Activated naive CD8-positive, alpha-beta T cell treated with anti-CD3 and anti-CD28 coated beads, Interleukin-2, amount 50 U/mL, for 24 hours (primary cell): ENCODE measurements at regions not wholly inside any gene's neighbourhood (a gene's known extent, or its start where the extent isn't known, plus 50 kb on each side); places are given as distances from the start of the nearest gene placed in this dataset.

Experiments used
- ATAC-seq: fragments of 150-1000 bp; cut with Tn5 transposase; one replicate; pipeline ENCODE4 v1.10.0; 2021
- DNase-seq: peaks from one replicate; pipeline ENCODE4 v3.0.0; 2021
- H3K27ac Mint-ChIP-seq: one replicate; pipeline ENCODE4 v1.8.0; 2021; ENCODE audit warnings: mild to moderate bottlenecking, mixed read lengths
- H3K27me3 Mint-ChIP-seq: one replicate; pipeline ENCODE4 v1.8.0; 2021; ENCODE audit warnings: mixed read lengths
- H3K36me3 Mint-ChIP-seq: one replicate; pipeline ENCODE4 v1.8.0; 2021; ENCODE audit warnings: low read depth, mixed read lengths
- H3K4me1 Mint-ChIP-seq: one replicate; pipeline ENCODE4 v1.8.0; 2021; ENCODE audit warnings: mixed read lengths
- H3K4me3 Mint-ChIP-seq: one replicate; pipeline ENCODE4 v1.8.0; 2021; ENCODE audit warnings: mild to moderate bottlenecking, moderate library complexity, mixed read lengths
- H3K9me3 Mint-ChIP-seq: one replicate; pipeline ENCODE4 v1.8.0; 2021; ENCODE audit warnings: mixed read lengths

DNA sequence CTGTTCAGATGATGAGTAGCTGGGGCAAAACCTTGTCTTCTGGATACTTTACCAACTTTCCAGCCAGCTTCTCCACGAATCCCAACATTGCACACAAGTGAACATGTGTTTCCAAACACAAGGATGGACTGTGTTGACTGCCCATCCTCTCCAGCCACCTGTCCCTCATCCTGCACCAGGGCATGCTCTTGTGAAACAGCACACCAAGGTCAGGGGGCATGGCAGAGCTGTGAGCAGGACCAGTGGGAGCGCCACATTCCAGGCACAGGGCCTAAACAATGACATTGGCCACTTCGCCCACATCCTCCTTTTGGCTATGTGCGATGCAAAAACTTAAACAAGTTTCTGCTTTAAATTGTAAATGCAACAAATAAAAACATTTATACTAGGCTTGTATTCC lies 105.5 kb downstream of the IRS2 start:
- Mint-ChIP-seq H3K4me1 (no peaks in the 10 kb centered on the region), H3K36me3 (no peaks in the 10 kb centered on the region), H3K9me3 (no peaks in the 10 kb centered on the region), H3K4me3 (no peak overlapping the region), H3K27ac (no peak overlapping the region), H3K27me3 (no peaks in the 10 kb centered on the region)
- ATAC-seq (no peak), DNase-seq (no peak)

DNA sequence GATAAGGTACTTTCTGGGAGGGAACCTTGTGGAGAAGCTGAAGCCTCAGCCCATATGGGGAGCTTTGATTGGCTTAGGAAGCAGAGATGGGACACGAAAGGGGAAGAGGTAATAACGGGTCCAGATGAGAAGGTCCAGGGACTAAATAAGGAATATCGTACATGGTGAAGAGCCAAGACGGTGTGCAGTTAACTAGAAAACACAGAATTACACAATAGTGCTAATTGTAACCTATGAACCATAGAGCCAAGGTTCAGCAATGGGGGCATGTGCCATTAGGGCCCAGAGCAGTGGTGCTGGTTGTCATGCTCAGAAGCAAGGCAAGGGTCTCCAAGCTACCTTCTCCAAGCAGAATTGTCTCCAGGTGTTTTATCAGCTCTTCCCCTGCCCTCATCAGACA lies 106.1 kb downstream of the IRS2 start:
- H3K9me3 Mint-ChIP-seq = no peaks in the 10 kb centered on the region

DNA sequence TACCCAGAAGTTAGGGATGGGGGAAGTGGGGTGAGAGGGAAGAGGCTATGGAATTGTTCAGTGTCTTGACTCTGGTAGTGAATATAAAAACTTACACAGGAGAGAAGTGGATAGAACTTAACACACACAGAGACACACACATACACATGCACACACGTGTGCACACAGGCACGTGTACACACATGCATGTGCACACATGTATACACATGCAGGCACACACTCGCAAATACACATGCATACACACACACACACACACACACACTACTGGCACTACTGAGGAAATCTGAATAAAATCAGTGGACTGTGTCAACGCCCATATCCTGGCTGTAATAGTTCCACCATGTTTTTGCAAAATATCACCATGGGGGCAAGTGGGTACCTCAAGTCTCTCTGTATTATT lies 107.9 kb downstream of the IRS2 start:
- Mint-ChIP-seq H3K27me3 (peaks cover 4% of the 10 kb centered on the region), H3K4me3 (no peak overlapping the region), H3K9me3 (no peaks in the 10 kb centered on the region), H3K27ac (no peak overlapping the region), H3K36me3 (no peaks in the 10 kb centered on the region), H3K4me1 (no peaks in the 10 kb centered on the region)
- DNase-seq = no peak
- ATAC-seq = no peak

More for the DNA sequence above, 106.1 kb downstream of the IRS2 start:
- no peak overlapping the region for H3K27ac Mint-ChIP-seq
- no peaks in the 10 kb centered on the region for H3K4me1 Mint-ChIP-seq
- peaks cover under 1% of the 10 kb centered on the region for H3K27me3 Mint-ChIP-seq
- no peak overlapping the region for H3K4me3 Mint-ChIP-seq
- no peaks in the 10 kb centered on the region for H3K36me3 Mint-ChIP-seq
- ATAC-seq = no peak
- no peak for DNase-seq

DNA sequence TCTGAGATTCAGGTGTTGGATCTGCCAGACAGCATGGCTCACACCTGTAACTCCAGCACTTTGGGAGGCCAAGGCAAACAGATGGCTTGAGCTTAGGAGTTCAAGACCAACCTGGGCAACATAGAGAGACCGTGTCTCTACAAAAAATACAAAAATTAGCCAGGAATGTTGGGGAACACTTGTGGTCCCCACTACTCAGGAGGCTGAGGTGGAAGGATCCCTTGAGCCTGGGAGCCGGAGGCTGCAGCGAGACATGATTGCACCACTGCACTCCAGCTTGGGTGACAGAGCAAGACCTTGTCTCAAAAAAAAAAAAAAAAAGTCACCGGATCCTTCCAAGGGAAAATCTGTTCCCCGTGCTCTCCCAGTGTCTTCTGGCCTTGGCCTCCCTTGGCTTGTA lies 109.2 kb downstream of the IRS2 start:
- H3K4me3 Mint-ChIP-seq = no peak overlapping the region
- H3K27me3 Mint-ChIP-seq = peaks cover 4% of the 10 kb centered on the region
- ATAC-seq (no peak), DNase-seq (no peak)
- no peak overlapping the region for H3K27ac Mint-ChIP-seq
- no peaks in the 10 kb centered on the region for H3K9me3 Mint-ChIP-seq
- H3K4me1 Mint-ChIP-seq = no peaks in the 10 kb centered on the region
- no peaks in the 10 kb centered on the region for H3K36me3 Mint-ChIP-seq

DNA sequence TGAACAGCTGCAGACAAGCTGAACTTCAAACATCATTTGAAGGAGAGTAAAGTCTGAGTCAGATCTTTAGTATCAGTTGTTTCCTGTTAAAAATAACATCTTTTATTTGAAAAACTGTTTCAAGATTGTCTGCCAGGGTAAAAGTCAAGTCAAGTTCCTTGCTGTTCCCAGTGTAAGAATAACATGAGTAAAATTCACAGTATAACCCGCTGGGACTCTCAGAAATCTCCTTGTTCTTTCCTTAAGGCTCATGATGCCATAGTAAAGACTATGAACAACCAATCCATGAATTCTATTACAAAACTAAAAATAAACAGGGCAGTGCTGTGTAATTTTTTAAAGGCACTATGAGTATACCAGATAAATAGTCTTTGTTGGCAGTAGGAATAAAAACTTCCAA lies 112.9 kb downstream of the IRS2 start:
- ATAC-seq (no peak), DNase-seq (no peak)
- Mint-ChIP-seq H3K27ac (no peak overlapping the region), H3K4me3 (no peak overlapping the region), H3K27me3 (peaks cover 4% of the 10 kb centered on the region), H3K9me3 (no peaks in the 10 kb centered on the region), H3K36me3 (no peaks in the 10 kb centered on the region), H3K4me1 (no peaks in the 10 kb centered on the region)

DNA sequence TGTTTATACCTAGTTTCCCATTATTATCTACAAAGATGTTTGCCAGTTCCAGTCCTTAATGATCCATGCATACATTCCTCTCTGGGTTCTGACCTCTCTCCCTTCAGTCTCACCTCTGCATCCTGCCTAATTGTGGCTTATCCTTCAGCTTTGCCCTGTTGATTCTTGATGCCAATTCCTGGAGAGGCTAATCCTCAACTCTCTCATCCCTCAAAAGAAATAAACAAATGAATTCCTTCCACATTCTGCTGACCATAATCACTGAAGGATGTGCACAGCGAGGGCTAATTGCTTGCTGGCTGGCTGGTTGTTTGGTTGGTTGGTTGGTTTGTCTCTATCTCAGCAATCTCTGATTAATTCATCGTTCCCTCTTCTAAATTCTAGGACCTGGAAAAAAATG lies 113.8 kb downstream of the IRS2 start:
- Mint-ChIP-seq H3K27me3 (peaks cover 4% of the 10 kb centered on the region), H3K4me1 (no peaks in the 10 kb centered on the region), H3K36me3 (no peaks in the 10 kb centered on the region), H3K27ac (no peak overlapping the region), H3K9me3 (no peaks in the 10 kb centered on the region), H3K4me3 (no peak overlapping the region)
- no peak for DNase-seq
- ATAC-seq = no peak

DNA sequence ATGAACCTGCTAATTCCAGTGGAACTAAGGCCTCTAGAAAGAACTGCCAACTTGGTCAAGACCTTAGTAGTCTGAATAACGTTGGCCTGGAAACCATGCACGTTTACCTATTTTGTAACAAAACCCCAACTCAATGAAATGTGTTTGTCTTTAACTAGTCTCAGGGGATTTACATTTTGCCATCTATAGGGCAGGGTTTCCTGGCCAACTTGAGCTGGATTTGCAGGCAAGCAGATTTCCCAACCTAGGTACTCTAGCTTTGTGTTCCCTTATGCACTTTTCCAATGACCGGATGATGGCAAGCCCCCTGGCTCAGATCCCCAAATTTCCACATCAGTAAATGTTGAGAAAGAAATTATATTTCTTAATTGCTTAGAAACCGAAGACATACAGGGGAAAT lies 114.5 kb downstream of the IRS2 start:
- Mint-ChIP-seq H3K27ac (no peak overlapping the region), H3K4me1 (no peaks in the 10 kb centered on the region), H3K36me3 (no peaks in the 10 kb centered on the region), H3K27me3 (peaks cover 4% of the 10 kb centered on the region), H3K4me3 (no peak overlapping the region), H3K9me3 (no peaks in the 10 kb centered on the region)
- no peak for ATAC-seq
- DNase-seq = no peak

DNA sequence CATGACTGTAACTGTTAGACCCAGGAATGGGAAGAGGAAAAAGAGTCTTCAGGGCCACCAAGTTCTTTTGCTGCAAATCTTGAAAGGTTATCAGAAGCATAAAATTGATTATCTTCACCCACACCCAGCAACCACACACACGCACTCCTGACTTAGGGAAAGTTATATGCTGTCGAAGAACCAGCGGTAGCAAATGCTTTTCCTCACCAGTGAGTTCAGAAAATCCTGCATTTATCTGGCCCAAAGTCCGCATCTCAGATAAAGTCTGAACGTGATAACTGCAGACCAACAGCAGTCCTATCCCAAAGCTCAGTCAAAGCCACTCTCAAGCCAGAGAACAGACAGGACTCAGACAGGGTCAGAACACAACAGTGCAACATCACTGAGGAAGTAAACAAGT lies 115.6 kb downstream of the IRS2 start:
- H3K4me1 Mint-ChIP-seq = no peaks in the 10 kb centered on the region

DNA sequence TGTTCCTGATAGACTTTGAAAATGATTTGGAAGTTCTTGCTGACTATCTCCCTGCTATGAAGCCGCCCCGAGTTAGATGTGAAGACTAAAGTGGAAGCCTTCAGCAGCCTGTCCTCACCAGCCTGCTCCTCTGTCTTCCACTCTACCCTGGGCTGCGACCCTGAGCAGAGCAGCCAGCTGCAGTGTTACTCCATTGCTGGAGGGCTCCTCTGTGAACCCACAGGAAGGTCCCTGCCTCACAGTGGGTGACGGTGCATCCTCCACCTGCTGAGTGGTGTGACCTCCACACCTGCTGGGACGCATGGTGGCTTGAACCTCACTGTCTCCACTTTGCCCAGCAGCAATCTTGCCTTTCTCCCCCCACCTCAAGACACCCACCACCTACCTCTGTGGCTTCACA lies 116.4 kb downstream of the IRS2 start:
- H3K4me1 Mint-ChIP-seq = no peaks in the 10 kb centered on the region
- no peak overlapping the region for H3K27ac Mint-ChIP-seq
- peaks cover under 1% of the 10 kb centered on the region for H3K27me3 Mint-ChIP-seq
- DNase-seq (no peak), ATAC-seq (no peak)
- H3K36me3 Mint-ChIP-seq = no peaks in the 10 kb centered on the region
- H3K4me3 Mint-ChIP-seq = no peak overlapping the region
- H3K9me3 Mint-ChIP-seq = no peaks in the 10 kb centered on the region

More for the DNA sequence above, 115.6 kb downstream of the IRS2 start:
- no peak for ATAC-seq
- no peak for DNase-seq
- Mint-ChIP-seq H3K9me3 (no peaks in the 10 kb centered on the region), H3K36me3 (no peaks in the 10 kb centered on the region), H3K4me3 (no peak overlapping the region), H3K27ac (no peak overlapping the region), H3K27me3 (peaks cover 4% of the 10 kb centered on the region)

DNA sequence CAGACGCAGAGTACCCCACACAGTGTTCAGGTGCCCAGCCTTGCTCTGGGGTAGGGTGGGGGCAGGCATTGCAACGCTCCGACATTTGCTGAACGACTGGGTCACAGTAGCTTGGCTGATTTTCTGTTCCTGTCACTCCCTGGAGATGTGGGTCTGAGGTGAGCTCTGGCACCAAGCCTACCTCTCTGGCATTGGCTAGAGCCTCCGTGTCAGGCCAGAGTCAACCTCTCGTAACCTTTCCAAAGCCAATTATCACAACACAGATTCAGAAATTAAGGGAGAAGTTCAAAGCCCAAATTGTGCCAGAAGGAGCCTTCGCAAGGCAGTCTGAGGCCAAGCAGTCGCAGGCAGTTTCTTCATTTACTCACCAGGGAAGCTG lies 117.2 kb downstream of the IRS2 start:
- Mint-ChIP-seq H3K27me3 (no peaks in the 10 kb centered on the region), H3K9me3 (no peaks in the 10 kb centered on the region), H3K27ac (no peak overlapping the region), H3K4me3 (no peak overlapping the region), H3K36me3 (no peaks in the 10 kb centered on the region), H3K4me1 (no peaks in the 10 kb centered on the region)
- DNase-seq = no peak
- no peak for ATAC-seq

DNA sequence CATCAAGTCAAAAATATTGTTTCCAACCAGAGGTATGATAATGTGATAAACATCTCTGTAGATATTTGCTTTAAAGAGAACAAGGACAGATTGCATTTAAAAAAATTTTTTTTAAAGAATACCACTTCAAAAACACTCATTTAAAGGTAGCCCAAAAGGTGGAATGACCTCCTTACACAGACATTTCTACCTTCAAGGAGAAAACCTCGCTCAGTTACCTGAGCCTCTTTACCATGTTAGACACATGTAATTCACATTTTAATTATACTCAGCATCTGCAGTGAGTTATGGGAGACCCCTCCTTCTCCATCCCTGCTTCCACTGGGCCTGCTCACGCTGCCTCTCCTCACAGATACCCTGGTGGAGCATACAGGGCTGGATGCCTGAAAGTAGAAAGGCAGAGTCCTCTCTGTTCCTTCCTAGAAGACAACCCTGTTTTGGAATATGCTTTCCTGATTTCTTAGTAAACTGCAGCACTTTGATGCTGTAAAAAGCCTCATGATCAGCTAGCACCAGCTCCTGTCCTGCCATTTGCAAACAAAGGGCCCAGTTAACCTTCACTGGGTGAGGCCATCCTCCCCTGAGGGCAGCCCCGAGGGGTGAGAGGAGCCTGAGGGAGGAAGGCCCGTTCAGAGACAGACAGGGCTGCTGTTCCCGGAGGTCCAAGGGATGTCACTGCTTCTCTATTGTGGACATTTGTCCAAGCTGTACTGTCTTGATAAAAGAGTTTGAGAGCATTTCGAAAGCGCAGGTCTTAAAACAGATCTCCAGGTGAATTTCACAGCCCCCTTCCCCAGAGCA lies 117.8 kb downstream of the IRS2 start:
- H3K27me3 Mint-ChIP-seq = no peaks in the 10 kb centered on the region
- H3K4me1 Mint-ChIP-seq = no peaks in the 10 kb centered on the region
- H3K9me3 Mint-ChIP-seq = no peaks in the 10 kb centered on the region
- H3K4me3 Mint-ChIP-seq = no peak overlapping the region
- ATAC-seq (no peak), DNase-seq (no peak)
- H3K27ac Mint-ChIP-seq = no peak overlapping the region
- H3K36me3 Mint-ChIP-seq = no peaks in the 10 kb centered on the region

DNA sequence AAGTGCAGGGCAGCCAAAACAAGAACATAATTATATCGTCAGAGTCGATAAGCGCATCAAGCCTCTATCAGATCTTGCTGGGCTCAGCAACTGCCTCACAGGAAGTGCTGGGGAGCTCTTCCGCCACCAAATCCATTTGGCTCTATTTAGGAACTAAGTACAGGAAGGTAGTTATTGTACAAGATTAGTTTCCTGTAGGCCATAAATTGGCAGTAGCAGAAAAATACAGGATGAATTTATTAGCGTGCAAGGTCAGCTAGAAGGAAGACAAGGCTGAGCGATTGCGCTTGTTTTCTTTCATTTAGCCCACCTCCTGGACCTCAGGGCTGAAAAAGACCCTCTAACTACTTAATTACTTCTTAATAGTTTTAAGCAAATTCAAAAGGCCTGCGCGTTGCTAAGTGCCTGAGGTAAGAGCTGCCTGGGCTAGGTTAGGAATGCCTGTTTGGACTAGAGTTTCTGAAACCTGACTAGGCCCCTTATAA lies 118.5 kb downstream of the IRS2 start:
- Mint-ChIP-seq H3K27ac (no peak overlapping the region), H3K4me3 (no peak overlapping the region), H3K4me1 (no peaks in the 10 kb centered on the region), H3K9me3 (no peaks in the 10 kb centered on the region), H3K27me3 (no peaks in the 10 kb centered on the region), H3K36me3 (no peaks in the 10 kb centered on the region)
- DNase-seq = no peak
- ATAC-seq = no peak

DNA sequence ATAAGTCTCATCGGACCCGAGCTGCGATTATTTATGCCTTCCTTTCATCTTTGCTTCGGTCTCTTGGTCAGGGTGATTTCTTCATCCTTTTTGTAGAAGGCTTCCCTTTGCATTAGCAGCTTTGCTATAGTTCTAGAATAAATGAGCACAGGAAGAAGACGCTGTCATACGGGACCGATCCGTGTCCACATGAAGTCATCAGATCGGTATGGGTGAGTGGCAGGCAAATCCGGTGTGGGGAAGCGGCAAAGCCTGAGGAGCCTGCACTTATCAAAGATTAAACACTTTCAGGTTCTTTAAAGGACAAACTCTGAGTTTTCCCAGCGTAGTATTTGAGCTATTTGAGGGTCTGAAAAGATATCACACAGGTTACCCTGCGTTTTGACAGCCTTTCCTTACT lies 119.3 kb downstream of the IRS2 start:
- no peak overlapping the region for H3K27ac Mint-ChIP-seq
- H3K36me3 Mint-ChIP-seq = no peaks in the 10 kb centered on the region
- ATAC-seq (no peak), DNase-seq (no peak)
- no peak overlapping the region for H3K4me3 Mint-ChIP-seq
- H3K4me1 Mint-ChIP-seq = no peaks in the 10 kb centered on the region
- no peaks in the 10 kb centered on the region for H3K27me3 Mint-ChIP-seq
- H3K9me3 Mint-ChIP-seq = no peaks in the 10 kb centered on the region

DNA sequence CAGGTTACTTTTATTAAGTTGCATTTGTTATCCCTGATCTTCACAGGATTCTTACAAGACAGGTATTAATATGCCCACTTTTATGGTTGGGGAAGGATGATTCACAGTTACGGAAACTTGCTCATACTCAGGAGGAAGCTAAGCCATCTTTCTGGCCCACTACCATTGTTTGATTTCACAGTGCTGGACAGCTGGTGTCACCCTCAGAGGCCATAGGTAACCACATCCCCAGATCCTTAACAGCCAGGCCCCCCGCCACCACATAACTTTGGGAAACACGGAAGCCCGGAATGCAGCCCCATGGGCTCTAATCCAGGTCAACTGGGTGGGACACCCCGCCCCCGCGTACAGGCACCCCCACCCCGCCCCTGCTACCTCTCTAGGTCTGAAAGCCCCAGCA lies 119.7 kb downstream of the IRS2 start:
- Mint-ChIP-seq H3K27ac (no peak overlapping the region), H3K9me3 (no peaks in the 10 kb centered on the region), H3K27me3 (peaks cover 2% of the 10 kb centered on the region), H3K4me1 (no peaks in the 10 kb centered on the region), H3K4me3 (no peak overlapping the region), H3K36me3 (no peaks in the 10 kb centered on the region)
- ATAC-seq (no peak), DNase-seq (no peak)

DNA sequence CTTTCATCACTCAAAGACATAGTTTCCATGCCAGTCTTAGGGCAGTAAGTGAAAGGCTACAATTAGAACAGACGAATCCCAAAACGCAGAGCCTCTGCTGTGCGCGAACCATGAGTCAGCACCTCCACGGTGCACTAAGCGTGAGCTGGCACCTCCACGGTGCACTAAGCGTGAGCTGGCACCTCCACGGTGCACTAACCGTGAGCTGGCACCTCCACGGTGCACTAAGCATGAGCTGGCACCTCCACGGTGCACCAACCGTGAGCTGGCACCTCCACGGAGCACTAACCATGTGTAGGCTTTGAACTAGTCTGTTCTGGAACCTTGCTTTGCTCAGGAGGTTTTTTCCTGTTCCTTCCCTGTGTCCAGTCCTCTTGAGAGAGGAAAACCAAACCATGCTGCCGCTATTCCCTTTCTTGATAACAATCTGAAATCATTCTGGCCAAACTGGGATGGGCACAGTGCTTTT lies 120.6 kb downstream of the IRS2 start:
- peaks cover 3% of the 10 kb centered on the region for H3K27me3 Mint-ChIP-seq
- no peak for ATAC-seq
- no peaks in the 10 kb centered on the region for H3K9me3 Mint-ChIP-seq
- no peaks in the 10 kb centered on the region for H3K36me3 Mint-ChIP-seq
- H3K4me1 Mint-ChIP-seq = no peaks in the 10 kb centered on the region
- H3K27ac Mint-ChIP-seq = no peak overlapping the region
- H3K4me3 Mint-ChIP-seq = no peak overlapping the region
- DNase-seq = no peak

DNA sequence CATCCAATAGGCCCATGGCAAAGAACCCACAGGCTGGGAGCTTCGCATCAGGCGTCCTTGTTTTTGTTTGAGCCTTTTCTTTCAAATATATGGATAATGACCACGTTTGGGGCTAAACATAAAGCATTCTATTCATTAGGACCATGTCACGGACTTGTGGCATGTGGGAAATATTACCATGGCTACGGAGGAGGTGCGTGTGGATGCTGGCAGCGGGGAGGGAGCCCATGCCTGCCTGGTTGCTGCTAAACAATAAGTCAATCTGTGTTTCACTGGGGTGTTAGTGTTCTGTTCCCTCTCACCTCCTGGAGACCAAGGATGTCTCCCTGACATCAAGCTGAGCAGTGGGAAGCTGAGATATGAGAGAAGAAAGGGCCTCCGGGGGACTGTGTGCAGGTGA lies 121.1 kb downstream of the IRS2 start:
- DNase-seq (no peak), ATAC-seq (no peak)
- Mint-ChIP-seq H3K27me3 (peaks cover 3% of the 10 kb centered on the region), H3K27ac (no peak overlapping the region), H3K9me3 (no peaks in the 10 kb centered on the region), H3K4me1 (no peaks in the 10 kb centered on the region), H3K36me3 (no peaks in the 10 kb centered on the region), H3K4me3 (no peak overlapping the region)
